Esophagus muscularis mucosa (tissue), 4 donors: ENCODE measurements at regions not wholly inside any gene's neighbourhood (a gene's known extent, or its start where the extent isn't known, plus 50 kb on each side); places are given as distances from the start of the nearest gene placed in this dataset.
A peak's percentile ranks its signal among the peaks of the same experiment; 100 is the strongest.

Experiments
- DNase-seq: peaks from one replicate; pipeline ENCODE4 v3.0.0-alpha.2; 2017; ENCODE audit errors: extremely low spot score
- H3K27ac ChIP-seq, 4 donors: fragments of 200-600 bp; sonication (generic); replicated peaks in 1 of 4; 1 replicate in 3 of 4; 2 replicates in 1 of 4; pipeline ENCODE4 v1.5.1; 2016 to 2019; ENCODE audit warnings: mild to moderate bottlenecking in 1 of 4
- H3K27me3 ChIP-seq, 4 donors: fragments of 200-600 bp; sonication (generic); one replicate each; pipeline versions ENCODE4 v1.5.1 to v1.6.0; 2016 to 2019
- H3K36me3 ChIP-seq, 4 donors: fragments of 200-600 bp; sonication (generic); one replicate each; pipeline ENCODE4 v1.5.1; 2016 to 2019
- H3K4me1 ChIP-seq, 4 donors: fragments of 200-600 bp; sonication (generic); one replicate each; pipeline ENCODE4 v1.5.1; 2016 to 2019
- H3K4me3 ChIP-seq, 4 donors: fragments of 200-600 bp; sonication (generic); 1 replicate in 2 of 4; 2 replicates in 2 of 4; pipeline ENCODE4 v1.5.1; 2016 to 2019; ENCODE audit warnings: mild to moderate bottlenecking in 4 of 4, moderate library complexity in 1 of 4
- H3K9me3 ChIP-seq, 4 donors: fragments of 200-600 bp; sonication (generic); 1 replicate in 3 of 4; 2 replicates in 1 of 4; pipeline ENCODE4 v1.5.1; 2016 to 2019
- CTCF ChIP-seq, 3 experiments: fragments of 200-600 bp in 2 of 3; fragments of 450-650 bp in 1 of 3; sonication (generic) in 2 of 3; IDR thresholded peaks; one replicate each; pipeline ENCODE4 v1.5.1; 2017 to 2019; ENCODE audit warnings: antibody characterized with exemption in 3 of 3, mild to moderate bottlenecking in 2 of 3, moderate library complexity in 1 of 3
- EP300 ChIP-seq: sonication (generic); formaldehyde crosslinking; IDR thresholded peaks from one replicate; pipeline ENCODE4 v1.6.1; 2017; ENCODE audit warnings: antibody characterized with exemption
- POLR2A ChIP-seq: fragments of 450-650 bp; IDR thresholded peaks from one replicate; pipeline ENCODE4 v1.6.1; 2017; ENCODE audit warnings: antibody characterized with exemption, moderate library complexity, mild to moderate bottlenecking, low read depth
- POLR2AphosphoS5 ChIP-seq, 2 donors: sonication (generic); formaldehyde crosslinking; IDR thresholded peaks; one replicate each; pipeline ENCODE4 v1.6.1; 2017; ENCODE audit warnings: antibody characterized with exemption in 2 of 2
- WGBS: methylation state at CpG from one replicate; pipeline ENCODE4 v1.1.5; 2018; 5-methylcytosine and 5-hydroxymethylcytosine counted together
- intact Hi-C: fragments of 100-400 bp; cut with DNase I; formaldehyde crosslinking; loops from one replicate; pipeline ENCODE4 v1.15.1; 2023
- small RNA-seq, 3 donors: library from RNA; depleted of rRNA; stranded (forward); fragments of <200 nt; gene quantifications; one replicate each; pipeline ENCODE3, GENCODE V24; 2016

GRCh38 chr15:31975830-31976229, 54.5 kb upstream of the CHRNA7 start:
- H3K36me3 ChIP-seq = no peaks in the 10 kb centered on the region
- peaks cover 6 to 16% (median 12%) of the 10 kb centered on the region in 4 donors for H3K4me1 ChIP-seq
- peaks cover 0 to 38% (median 4%) of the 10 kb centered on the region in 4 donors for H3K27me3 ChIP-seq
- peak; percentile 70 for DNase-seq
- intact Hi-C loops = no loop called here
- no peak for TF ChIP-seq POLR2AphosphoS5 (IDR thresholded peaks at IDR 0.05)
- no peak for TF ChIP-seq CTCF (IDR thresholded peaks at IDR 0.05)
- no peak for TF ChIP-seq EP300
- no peak for TF ChIP-seq POLR2A
- H3K27ac ChIP-seq = no peak overlapping the region
- WGBS = no CpG with 5 or more reads among the region's 9 CpGs
- no peaks in the 10 kb centered on the region for H3K9me3 ChIP-seq
- H3K4me3 ChIP-seq = no peak overlapping the region

- Histone ChIP-seq H3K9me3 (no peaks in the 10 kb centered on the region), H3K27ac (no peak overlapping the region), H3K27me3 (peaks cover 0 to 38% (median 4%) of the 10 kb centered on the region in 4 donors), H3K4me3 (no peak overlapping the region), H3K36me3 (no peaks in the 10 kb centered on the region), H3K4me1 (peaks cover 6 to 16% (median 12%) of the 10 kb centered on the region in 4 donors)
- no peak for TF ChIP-seq EP300
- no peak for TF ChIP-seq CTCF (IDR thresholded peaks at IDR 0.05)
- no peak for TF ChIP-seq POLR2A
- TF ChIP-seq POLR2AphosphoS5 (IDR thresholded peaks at IDR 0.05) = no peak
- intact Hi-C loops = no loop called here
- no peak for DNase-seq
- WGBS = 100% methylated on average over 1 of the region's 8 CpGs
These were observed 53.2 kb upstream of the CHRNA7 start for GRCh38 chr15:31977138-31977537.

GRCh38 chr15:31977812-31978661, 52.3 kb upstream of the CHRNA7 start:
- H3K9me3 ChIP-seq = no peaks in the 10 kb centered on the region
- DNase-seq = no peak
- H3K4me1 ChIP-seq = peaks cover 6 to 16% (median 12%) of the 10 kb centered on the region in 4 donors
- H3K36me3 ChIP-seq = no peaks in the 10 kb centered on the region
- WGBS = 34% methylated on average over 20 of the region's 22 CpGs
- H3K27me3 ChIP-seq = peaks cover 0 to 38% (median 4%) of the 10 kb centered on the region in 4 donors
- intact Hi-C loops = no loop called here
- no peak for TF ChIP-seq POLR2AphosphoS5 (IDR thresholded peaks at IDR 0.05)
- peak; percentile 62 to 75 (median 71) for TF ChIP-seq CTCF (IDR thresholded peaks at IDR 0.05)
- no peak for TF ChIP-seq EP300
- no peak for TF ChIP-seq POLR2A
- H3K4me3 ChIP-seq = no peak overlapping the region
- H3K27ac ChIP-seq = no peak overlapping the region

Small RNAs in the stretch of these regions (small RNA-seq; reads per million reads assigned to genes)
- gene AC026951.2 (0 reads per million in 3 donors), gene RF00425 (0 reads per million in 3 donors)
